ENCODE measurements at regions not wholly inside any gene's neighbourhood (a gene's known extent, or its start where the extent isn't known, plus 50 kb on each side); places are given as distances from the start of the nearest gene placed in this dataset.
"Not testable (repeated sequence)": the region's sequence is repeated elsewhere in the genome, so short reads cannot be mapped to it uniquely, and the experiment has no call there.

DNA sequence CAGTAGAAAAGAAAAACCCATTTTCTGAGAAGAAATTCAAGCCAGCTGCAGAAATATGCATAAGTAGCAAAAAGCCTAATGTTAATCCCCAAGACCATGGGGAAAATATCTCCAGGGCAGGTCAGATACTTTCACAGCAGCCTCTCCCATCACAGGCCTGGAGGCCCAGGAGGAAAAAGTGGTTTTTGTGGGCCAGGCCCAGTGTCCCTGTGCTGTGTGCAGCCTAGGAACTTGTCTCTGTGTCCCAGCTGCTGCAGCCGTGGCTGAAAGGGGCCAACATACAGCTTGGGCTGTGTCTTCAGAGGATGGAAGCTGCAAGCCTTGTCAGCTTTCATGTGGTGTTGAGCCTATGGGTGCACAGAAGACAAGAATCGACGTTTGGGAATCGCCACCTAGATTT lies 581.0 kb downstream of the C4orf33 start:
- no peak for DNase-seq (ENCODE audit: low spot score)

DNA sequence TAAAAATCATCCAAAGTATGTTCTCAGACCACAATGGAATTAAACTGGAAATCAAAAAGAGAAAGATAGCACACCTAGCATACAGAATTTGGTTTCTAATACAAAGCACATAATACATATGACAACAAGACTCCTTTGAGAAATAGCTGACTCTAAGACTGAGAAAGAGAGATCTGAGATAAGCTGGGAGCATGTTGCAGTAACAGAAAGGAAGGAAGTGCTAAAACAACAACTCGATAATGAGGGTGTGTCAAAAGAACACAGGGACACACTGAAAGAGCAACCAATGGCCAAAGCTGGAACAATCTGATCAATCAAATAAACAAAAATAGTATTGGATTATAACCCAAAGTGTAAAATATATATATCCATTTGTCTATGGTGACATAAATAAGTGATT lies 586.6 kb downstream of the C4orf33 start:
- DNase-seq (ENCODE audit: low spot score): no peak

DNA sequence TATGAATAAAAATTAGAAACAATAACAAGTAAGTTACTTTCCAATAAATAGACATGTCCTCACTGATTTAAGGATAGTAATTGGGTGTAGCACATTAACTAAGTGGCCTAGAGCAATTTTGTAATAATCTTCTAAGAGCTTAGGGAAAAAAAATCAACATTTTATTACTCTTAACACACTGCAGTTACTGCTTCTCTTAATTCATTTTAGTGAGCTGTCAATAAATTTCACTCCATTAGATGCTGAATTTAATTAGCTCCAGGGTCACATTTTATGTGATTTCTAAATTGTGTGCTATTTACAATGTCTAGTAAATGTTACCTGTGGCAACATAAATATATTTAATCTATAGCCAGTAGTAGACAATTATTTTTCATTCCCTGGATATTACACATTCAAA lies 612.0 kb downstream of the C4orf33 start:
- no peak for DNase-seq (ENCODE audit: low spot score)

DNA sequence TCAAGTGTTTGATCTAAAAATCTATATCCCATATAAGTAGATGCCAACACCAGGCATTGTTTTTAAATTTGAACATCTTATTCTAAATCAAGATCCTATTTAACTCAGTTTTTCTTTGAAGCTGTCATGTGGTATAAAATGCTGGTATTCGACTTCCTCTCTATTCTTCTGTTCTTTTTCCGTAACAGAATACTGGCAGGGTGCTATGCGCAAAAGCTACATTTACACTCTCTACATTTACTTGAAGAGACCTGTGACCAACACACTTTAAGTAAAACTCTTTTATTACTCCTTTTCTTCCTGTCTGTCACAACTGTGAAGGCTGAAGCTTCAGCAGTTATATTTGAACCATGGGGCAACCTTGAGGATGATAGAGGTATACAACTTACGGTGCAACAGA lies 612.8 kb downstream of the C4orf33 start:
- no peak for DNase-seq (ENCODE audit: low spot score)

DNA sequence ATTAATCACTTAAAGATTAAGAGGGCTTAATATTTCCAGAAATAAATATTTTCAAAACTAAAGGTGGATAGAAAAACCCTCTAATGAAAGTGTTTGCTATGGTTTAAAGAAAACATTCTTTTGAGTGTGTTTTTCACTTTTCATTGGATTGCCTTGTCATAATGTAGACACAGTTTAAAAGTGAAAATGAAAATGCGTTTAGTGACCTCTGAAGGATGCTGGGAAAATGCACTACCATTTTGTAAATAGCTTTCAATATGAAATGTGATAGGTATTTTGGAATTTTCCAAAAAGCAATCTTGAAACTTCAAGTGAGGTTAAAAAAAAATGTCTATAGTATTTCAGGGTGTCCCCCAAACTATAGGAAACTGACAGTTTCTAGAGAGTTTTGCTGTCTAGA lies 642.2 kb downstream of the C4orf33 start:
- DNase-seq (ENCODE audit: low spot score): no peak

DNA sequence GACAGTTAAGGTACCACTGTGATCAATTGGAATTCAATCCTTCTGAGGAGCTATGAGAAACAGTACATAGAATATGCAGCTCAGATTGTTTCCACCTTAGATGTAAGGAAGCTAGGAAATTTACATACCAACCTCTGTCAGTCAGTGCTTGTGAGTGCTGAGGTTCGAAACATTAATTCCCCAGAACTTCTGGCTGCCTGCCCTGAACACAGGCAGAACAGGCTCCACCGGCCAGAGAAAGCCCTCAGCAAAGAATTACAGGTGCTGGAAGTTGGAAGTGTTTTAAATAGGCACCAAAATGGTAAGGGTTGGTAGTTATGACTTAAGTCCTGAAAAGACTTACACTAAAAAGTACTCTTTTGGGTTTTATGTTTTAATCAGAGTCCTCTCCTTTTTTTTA lies 651.8 kb downstream of the C4orf33 start:
- DNase-seq (ENCODE audit: low spot score): no peak

DNA sequence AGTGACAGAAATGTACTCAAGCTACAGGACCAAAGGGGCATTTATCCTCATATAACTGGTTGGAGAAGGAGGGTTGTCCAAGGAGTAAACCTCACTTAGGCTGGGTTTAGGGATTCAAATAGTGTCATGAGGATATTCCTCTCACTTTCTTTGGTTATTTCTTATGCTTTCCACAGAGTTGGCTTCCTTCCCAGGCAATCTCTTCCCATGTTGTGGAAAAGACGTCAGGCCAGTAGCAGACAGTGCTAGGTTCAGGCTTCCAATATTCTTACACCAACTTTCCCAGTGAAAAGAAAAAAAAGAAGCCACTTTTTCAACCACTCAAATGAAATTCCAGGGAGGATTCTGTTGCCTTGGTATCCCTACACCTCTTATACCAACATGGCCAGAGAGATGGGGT lies 653.0 kb downstream of the C4orf33 start:
- no peak for DNase-seq (ENCODE audit: low spot score)

GRCh38 chr4:129751646-129752045 lies 655.7 kb downstream of the C4orf33 start:
- DNase-seq (ENCODE audit: low spot score): no peak

GRCh38 chr4:129783596-129783995 lies 687.6 kb downstream of the C4orf33 start:
- DNase-seq (ENCODE audit: low spot score): no peak

DNA sequence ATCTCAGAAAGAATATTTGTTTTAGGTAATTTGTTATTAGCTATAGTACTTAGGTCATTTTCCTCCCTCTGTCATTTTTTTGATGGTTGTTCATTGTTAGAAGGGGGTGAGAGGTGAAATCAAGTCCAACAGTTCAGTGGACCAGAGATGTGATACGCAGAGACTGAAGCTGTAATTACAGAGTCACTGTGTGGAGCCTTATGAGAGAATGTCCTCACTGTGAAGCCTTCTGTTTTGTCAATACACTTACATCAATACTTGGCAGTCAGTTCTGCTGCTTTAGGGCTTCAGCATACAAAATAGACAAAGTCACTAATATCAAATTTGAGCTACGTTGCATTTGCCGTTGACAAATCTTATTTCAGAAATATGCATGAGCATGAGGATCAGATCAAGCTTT lies 692.5 kb downstream of the C4orf33 start:
- no peak for DNase-seq (ENCODE audit: low spot score)

DNA sequence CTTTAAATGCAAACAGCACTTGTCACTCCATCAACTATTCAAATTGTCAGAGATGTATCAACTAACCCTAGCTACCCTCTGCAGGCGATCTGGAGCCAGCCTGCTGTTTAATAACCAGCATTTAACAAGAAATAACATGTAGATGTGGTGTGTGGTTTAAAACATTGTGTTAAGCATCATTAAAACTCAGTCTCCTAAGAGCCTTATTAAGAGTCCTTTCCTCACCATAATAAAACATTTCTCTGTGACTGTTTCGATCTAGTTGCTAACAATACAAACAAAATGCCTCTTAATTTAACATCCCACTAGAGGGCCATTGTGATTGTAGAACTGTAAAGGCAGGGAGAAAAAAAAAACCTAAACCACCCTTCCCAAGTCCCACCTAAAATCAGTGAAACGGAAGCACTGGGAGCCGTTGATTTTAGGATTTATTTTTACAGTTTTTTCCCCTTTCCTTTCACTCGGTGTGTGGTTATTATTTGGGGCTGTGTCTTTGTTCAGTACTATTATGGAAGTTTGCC lies 708.6 kb downstream of the C4orf33 start:
- DNase-seq (ENCODE audit: low spot score): no peak

- DNase-seq (ENCODE audit: low spot score): no peak
These were observed 711.0 kb downstream of the C4orf33 start for GRCh38 chr4:129806986-129807385.

DNA sequence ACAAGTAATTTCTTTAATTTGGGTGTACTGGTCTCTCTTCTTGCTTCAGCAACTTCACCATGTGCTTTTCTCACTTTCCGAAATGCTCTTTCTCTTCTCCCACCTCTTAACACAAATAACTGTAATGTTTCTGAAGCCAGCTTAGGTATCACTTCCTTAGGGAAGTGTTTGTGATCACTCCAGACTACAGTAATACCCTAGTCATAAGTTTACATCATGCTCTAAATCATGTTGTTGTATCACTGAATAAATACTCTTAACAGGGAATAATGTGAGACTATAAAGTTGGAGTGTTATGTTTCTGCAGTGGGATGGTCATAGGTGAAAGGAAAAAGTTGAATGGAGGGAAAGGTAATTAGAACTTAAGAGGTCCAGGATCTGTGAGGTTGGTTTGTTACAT lies 712.3 kb downstream of the C4orf33 start:
- DNase-seq (ENCODE audit: low spot score): no peak

GRCh38 chr4:129821073-129821472 lies 725.1 kb downstream of the C4orf33 start:
- DNase-seq (ENCODE audit: low spot score): no peak

DNA sequence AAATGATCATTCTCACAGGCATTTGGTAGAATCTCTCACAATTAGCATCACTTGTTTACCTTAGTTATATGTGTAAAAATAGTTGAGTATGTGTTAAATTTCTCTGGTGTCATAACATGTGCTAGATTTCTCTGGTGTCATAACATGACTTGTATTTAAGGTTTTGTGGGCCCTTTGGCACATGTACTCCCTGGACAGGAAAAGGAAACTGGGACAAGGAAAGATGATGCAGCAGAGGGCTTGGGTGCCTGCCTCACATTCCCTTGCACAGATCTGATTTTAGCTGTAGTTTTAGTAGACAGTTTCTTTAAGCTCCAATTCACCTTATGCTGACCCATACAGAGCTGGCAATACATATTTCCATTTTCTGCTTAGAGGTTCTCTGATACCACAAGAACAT lies 726.0 kb downstream of the C4orf33 start:
- DNase-seq (ENCODE audit: low spot score): no peak

DNA sequence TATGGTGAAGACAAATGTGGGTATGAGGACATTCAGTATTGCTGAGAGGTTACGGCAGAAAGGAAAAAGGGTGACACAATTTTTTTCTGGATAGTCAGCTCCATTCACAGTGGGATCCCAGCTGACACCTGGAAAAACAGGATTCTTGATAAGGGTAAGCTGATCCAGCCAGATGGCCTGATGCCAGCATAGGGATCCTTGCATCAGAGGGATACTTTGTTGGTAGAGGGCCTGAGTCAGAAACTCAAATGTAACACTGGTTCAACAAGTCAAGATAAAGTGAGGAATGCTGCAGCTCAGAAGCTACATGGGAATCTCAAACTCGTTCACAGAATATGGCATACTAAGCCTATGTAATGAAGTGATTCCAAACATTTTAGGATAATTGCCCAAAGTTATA lies 726.7 kb downstream of the C4orf33 start:
- no peak for DNase-seq (ENCODE audit: low spot score)

DNA sequence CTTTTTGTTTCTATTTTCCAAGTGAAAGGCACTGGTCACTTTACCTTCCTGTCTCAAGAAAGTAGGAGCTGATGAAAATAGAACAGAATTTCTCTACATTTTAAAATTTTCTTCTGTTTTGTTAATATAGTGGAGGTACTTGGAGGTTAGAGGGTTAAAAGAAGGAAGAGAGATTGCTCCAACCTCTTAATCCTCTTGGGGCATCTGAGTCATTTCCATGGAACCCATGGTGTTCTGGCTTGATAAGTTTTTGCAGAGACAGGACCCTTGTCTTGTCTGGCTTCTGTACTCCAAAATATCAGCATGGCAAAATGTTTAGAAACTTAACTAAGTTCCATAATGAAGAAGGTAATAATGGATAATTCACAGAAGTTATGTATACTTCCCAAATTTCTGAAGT lies 727.2 kb downstream of the C4orf33 start:
- no peak for DNase-seq (ENCODE audit: low spot score)

DNA sequence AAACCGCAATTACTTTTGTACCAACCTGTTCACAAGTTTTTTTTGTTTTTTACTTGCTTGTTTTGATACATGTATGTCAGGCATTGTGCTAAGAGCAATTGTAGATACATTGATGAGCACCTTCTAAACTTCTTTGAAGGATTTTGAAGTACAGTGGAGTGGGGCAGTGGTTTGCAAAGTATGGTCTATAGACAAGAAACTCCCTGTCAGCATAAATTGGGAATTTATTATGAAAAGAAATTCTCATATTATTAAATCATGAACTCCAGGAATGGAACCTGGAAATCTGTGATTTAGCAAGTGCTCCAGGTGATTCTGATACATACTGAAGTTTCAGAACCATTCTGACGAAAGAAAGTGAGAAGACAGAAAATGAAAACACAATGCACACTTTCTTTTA lies 733.4 kb downstream of the C4orf33 start:
- no peak for DNase-seq (ENCODE audit: low spot score)

DNA sequence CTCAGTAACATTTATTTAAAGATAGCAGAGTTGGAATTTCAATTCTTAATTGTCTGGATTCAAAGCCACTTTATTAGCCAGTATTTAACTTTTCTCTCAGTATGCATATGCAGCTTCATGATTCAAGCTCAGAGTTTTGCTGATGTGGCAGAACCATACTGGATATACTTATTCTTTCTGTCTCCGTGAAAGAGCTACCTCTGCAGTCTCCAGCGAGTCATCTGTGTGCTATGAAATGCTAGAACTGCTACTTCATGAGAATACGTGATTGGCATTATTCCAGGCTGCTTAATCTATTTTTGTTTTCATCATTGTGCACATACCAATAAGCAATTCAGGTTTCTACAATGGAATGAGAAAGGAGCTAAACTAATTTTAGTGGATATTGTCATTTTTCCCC lies 743.7 kb downstream of the C4orf33 start:
- no peak for DNase-seq (ENCODE audit: low spot score)

GRCh38 chr4:129842096-129842495 lies 746.1 kb downstream of the C4orf33 start:
- DNase-seq (ENCODE audit: low spot score): no peak

DNA sequence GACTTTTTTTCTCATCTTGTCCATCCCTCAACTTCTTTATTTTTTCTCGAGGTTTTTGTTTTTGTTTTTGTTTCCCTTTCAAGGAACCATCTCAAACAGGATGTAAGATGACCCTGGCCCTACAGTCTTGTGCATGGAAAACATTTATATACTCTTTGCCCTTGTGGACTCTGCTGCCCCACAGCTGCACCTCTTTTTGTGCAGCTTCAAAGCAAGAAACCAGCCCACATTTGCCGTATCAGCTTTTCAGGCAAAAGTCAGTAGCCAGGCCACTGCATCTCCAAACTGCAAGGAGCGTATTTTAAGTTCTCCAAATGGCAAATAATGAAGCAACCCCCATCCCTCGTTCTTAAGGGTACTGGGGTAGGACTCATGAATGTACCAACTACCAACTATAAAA lies 756.5 kb downstream of the C4orf33 start:
- DNase-seq (ENCODE audit: low spot score): no peak

DNA sequence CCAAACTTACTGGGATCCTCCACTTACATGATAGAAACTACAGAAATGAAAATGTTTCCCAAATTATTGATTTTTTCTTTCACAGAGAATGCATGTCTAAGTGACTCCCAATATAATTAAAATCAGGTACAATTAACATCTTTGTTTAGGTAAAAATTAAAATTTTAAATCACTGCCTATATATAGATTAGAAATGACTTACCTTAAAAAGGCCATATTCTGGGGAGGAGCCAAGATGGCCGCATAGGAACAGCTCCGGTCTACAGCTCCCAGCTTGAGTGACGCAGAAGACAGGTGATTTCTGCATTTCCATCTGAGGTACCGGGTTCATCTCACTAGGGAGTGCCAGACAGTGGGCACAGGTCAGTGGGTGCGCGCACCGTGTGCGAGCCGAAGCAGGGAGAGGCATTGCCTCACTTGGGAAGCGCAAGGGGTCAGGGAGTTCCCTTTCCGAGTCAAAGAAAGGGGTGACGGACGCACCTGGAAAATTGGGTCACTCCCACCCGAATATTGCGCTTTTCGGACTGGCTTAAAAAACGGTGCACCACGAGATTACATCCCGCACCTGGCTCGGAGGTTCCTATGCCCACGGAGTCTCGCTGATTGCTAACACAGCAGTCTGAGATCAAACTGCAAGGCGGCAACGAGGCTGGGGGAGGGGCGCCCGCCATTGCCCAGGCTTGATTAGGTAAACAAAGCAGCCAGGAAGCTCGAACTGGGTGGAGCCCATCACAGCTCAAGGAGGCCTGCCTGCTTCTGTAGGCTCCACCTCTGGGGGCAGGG lies 757.9 kb downstream of the C4orf33 start:
- not testable (repeated sequence) for DNase-seq (ENCODE audit: low spot score)

DNA sequence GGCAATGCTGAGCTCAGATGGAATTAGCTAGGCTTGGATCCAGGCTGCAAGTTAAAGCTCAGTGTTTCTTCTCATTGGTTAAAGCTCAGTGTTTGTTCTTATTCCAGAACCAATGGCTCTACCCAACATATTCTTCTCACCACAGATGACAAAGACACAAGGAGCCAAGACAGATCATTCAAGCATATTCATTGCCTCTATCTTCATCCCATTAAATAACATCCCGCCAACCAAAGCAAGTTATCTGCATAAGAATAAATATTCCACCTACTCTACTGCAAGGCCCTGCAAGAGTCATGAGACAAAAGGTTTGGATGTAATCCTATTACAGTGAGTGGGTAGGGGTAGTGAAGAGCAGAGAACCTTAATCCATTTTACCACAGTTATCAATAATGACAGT lies 766.5 kb downstream of the C4orf33 start:
- DNase-seq (ENCODE audit: low spot score): no peak

- no peak for DNase-seq (ENCODE audit: low spot score)
These were observed 767.3 kb downstream of the C4orf33 start for GRCh38 chr4:129863206-129863605.
